Left ventricle myocardium superior (tissue), 1 donor: ENCODE measurements at regions not wholly inside any gene's neighbourhood (a gene's known extent, or its start where the extent isn't known, plus 50 kb on each side); places are given as distances from the start of the nearest gene placed in this dataset.
"Not testable (repeated sequence)": the region's sequence is repeated elsewhere in the genome, so short reads cannot be mapped to it uniquely, and the experiment has no call there.

Experiments used
- ATAC-seq: fragments of 200-7000 bp; cut with Tn5 transposase; one replicate; pipeline ENCODE4 v1.9.1; 2020; ENCODE audit warnings: mild to moderate bottlenecking, moderate library complexity
- DNase-seq: peaks from one replicate; pipeline ENCODE4 v3.0.0-alpha.2; 2020
- intact Hi-C: fragments of 100-400 bp; cut with micrococcal nuclease; formaldehyde crosslinking; loops from one replicate; pipeline ENCODE4 v1.11.0; 2022
- donor health status: DM: no; HTN: yes; CAD: no; lungs with severe emphysema.

DNA sequence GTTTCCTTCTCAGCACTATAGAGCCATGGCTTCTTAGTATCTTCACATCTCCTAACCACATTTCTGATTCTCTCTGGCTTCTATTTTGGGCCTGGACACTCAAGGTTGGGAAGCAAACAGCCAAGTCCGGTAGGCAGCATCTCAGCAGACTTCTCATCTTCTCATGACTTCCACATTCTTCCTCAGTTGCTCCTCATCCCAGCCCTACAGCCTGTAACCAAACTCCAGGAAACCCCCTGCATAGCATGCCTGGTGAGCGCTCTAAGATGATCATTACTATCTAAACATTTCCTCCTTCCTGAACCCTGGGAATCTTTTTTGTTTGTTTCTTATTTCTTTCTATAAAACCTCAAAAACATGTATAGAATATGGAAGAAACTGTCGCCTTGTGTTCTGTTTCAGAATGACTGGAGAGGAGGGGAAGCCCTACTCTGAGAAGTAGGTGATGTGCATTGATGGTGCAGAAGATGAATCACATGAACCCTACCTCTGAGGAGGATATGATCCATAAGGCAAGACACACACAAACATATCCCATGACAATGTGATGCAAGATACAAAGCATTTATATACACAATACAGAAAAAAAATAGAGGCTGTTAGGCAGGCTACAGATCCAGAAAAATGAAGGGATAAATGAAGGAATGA, 219.8 kb upstream of the GYPA start:
- DNase-seq (no peak), ATAC-seq (no peak)
- intact Hi-C loops: no loop called here

DNA sequence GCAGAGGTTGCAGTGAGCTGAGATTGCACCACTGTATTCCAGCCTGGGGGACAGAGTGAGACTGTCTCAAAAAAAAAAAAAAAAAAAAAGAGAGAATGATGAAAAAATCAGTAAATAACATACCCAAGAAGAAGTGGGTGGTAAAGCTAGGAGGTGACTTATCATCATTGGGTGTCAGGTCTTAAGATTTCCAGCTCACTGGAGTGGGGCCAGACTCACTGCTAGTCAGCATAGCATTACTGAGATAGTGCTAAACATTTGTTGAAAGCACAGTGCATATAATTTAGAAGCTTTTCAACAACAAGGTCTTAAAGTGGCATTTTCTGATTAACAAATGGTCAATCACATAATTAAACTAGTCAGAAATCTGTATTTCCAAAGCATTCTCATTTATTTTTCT, 221.8 kb upstream of the GYPA start:
- intact Hi-C loops: no loop called here
- no peak for ATAC-seq
- DNase-seq: no peak

DNA sequence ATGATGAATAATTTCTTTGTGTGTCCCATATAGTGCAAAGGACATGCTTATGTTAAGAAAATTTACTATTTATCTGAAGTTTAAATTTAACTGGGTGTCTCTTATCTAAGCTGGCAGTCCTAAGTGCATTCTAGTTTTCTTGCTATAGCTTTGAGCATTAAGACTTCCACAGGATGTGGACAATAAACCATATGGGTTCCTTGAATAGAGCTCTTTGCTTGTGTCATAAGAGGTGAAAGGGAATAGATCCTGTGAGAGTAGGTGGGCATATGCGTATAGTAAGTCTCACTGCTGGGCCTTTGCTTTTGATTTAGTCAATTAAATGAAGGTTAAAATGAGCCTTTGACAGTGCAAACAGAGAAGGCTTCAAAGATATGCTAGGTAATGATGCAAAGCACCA, 223.4 kb upstream of the GYPA start:
- intact Hi-C loops: no loop called here
- DNase-seq: no peak
- ATAC-seq: no peak

DNA sequence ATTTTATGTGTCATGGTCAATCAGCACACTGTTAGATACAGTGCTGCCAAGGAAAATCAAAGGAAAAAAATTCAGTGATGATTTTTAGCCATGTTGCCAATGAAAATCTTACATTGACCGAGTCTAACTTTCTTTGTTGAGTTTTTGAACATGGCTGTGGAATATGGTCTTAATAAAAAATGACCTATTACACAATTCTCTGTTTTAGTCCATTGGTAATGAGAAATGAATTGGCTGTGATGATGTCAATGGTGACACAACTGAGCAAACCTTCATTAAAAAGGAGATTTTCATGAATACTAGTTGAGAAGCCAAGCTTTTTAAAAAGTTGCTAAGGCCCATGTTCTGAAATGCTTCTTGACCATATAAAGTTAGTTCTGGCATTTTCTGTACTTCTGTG, 225.9 kb upstream of the GYPA start:
- no peak for DNase-seq
- intact Hi-C loops: no loop called here
- ATAC-seq: no peak

DNA sequence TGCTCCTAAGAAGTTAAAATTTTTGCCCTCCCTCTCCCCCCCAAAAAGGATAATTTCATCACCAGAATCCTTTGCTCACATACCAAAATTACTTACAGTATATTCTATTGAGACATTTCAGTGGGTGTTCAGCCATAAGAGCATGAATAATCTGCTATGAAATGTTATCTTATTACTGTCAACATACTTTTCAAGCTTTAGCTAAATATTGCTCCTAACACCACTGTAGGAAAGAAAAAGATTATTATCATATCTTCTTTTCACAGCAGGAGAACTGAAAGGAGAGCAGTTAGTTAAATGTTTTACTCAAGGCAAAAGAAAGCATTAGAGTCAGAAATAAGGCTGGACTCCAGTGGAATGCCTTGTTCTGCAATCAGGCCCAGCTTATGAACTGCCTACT, 231.0 kb upstream of the GYPA start:
- DNase-seq (no peak), ATAC-seq (no peak)
- intact Hi-C loops: no loop called here

DNA sequence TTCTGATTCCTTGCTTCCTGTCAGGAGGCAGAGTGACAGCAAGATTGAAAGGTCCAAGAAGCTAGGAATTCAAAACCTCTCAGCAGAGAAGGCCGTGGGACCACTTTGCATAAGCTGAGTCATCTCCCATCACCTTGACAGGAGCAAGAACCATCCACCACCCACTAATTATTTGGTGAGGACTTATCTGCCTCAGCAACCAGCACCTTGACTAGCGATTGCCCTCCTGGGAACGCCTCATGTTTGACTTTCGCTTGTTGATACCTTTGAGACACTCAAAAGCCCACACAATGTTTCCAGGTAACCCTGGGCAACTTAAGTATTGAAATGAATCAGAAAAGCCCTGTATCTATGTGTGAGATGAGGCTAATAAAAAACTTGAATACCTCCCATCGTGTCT, 233.5 kb upstream of the GYPA start:
- no peak for DNase-seq
- intact Hi-C loops: no loop called here
- no peak for ATAC-seq

DNA sequence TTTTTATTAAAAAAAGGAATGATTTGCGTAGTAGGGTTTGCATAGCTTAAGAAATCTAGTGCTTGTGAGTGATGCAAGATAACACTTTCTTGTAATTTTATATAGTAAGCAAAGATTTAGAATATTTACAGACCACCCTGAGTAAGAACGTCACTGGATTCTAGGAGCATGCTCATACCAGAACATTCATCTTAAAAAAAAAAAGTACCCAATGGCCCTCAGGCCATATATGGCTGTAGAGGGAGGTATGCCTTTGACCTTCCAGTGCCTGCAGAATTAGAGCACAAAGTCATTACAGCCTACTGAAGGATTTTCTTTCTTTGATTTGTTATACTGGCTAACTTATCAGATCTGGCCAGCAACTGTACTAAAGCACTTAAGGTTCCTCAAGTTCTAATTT, 236.3 kb upstream of the GYPA start:
- intact Hi-C loops: no loop called here
- ATAC-seq (no peak), DNase-seq (no peak)

DNA sequence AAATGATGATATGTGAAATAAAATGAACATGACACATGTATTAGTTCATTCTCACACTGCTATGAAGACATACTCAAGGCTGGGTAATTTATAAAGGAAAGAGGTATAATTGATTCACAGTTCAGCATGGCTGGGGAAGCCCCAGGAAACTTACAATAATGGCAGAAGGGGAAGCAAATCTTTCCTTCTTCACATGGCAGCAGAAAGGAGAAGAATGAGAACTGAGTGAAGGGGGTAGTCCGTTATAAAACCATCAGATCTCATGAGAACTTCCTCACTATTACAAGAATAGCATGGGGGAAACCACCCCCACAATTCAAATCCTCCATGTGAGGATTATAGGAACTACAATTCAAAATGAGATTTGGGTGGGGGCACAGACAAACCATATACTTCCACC, 243.9 kb upstream of the GYPA start:
- ATAC-seq (no peak), DNase-seq (no peak)
- intact Hi-C loops: no loop called here

DNA sequence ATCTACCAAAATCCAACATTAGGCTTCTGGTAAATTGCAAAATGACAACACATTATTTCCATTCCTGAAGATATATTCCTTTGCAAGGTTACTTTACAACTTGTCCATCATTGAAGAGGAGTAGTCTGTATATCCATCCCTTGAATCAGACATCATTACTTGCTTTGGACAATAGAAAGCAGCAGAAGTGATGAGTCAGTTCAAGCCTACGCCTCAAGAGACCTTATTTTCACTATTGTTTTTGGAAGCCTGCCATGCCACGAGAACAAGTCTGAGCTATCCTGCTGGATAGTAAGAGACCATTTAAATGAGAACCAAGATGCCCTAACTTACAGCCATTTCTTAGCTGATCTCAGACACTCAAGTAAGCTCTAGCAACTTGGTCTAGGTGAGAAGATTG, 246.0 kb upstream of the HHIP start:
- intact Hi-C loops: no loop called here

DNA sequence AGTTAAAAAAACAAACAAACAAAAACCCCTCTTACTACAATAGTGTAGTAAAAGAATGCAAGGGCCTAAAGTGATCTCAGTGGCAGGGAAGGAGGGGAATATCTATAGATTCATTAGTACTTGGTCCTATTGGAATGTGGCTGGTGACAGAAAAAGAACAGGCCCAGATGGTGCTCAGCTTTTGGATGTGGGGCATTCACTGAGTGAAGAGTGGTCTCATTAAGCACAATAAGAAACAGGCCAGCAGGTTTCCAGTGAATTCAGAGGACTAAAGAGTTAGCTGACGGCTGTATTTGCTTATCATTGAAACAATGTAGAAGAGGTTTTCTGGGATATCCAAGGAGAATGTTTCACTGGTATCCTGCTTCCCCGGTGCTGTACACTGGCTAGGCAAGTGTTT, 243.8 kb upstream of the HHIP start:
- DNase-seq: no peak
- no peak for ATAC-seq
- intact Hi-C loops: no loop called here

More for the DNA sequence above, 246.0 kb upstream of the HHIP start:
- ATAC-seq (no peak), DNase-seq (no peak)

DNA sequence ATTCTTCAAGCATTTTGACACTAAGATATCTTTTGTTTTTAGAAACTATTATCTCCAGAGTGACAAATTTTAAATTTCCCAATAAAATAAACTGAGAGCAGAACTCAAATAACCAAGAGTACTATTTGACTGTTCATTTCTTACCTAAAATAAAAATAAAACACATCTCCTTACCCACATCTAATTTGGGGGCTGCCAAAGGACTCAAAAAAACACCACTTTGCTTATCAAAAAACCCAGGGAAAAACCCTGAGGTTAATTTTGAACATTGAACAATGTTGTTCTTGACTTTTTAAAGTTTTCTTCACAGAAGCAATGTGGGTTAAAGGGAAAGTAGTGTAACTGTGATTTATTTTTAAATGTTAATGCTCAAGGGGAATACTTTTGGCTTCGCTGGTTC, 243.0 kb upstream of the HHIP start:
- no peak for ATAC-seq
- intact Hi-C loops: no loop called here

DNA sequence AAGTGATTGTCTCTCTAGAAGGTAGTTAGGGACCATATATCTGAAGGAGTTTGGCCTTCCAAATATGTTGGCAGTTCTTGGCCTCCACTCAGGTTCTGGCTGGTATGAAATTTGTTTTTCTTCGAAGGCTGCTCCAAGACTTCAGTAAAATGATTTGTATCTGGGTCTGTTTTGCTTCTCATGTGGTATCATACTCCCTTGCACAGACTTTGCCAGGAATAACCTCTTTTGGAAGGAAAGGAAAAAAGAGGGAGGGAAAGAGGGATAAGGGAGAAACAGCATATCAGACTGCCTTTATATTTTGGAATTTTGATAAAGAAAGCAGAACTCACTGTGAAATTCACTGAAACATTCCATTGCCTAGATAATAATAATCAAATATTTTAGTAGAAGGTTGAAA, 242.1 kb upstream of the HHIP start:
- no peak for ATAC-seq
- no peak for DNase-seq
- intact Hi-C loops: no loop called here

More for the DNA sequence above, 243.0 kb upstream of the HHIP start:
- DNase-seq: no peak

DNA sequence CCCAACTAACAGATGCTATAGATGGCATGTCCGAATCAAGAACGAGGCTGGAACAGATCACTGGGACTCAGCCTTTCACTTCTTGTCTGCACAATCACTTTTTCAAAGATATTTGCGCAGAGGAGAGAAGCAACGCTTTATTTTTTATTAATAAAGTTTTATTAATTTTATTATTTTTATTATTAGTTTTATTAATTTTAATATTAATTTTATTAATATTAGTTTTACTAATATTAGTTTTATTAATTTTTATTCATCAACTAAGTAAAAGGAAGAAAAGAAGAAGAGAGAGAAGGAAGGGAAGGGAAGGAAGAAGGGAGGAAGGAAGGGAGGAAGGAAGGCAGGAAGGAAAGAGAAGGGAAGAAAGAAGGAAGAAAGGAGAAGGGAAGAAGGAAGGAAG, 236.4 kb upstream of the HHIP start:
- ATAC-seq: no peak
- intact Hi-C loops: no loop called here
- no peak for DNase-seq

DNA sequence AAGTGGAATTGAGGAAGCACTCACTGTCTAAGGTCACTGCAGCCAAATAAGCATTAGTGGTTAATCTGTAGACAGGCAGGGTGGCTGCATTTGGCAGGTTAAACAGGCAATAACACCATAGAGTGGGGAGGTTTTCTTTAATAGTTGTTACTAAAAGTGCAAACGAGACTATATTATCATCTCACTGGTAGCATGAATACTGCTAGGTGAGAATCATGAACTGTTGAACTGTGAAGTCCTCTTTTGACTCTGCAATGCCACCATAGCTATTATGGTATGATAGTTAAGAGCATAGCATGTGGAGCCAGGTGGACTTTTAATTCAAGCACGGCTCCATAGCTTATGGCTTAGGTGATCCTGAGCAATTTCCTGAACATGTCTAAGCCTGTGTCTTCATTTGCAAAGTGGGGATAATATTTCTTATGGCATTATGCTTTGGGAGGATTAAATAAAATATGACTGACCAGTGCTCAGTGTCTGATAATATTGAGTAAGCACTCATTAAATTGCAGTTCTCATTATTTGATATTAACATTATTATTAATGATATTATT, 235.6 kb upstream of the HHIP start:
- intact Hi-C loops: no loop called here
- DNase-seq (no peak), ATAC-seq (no peak)

DNA sequence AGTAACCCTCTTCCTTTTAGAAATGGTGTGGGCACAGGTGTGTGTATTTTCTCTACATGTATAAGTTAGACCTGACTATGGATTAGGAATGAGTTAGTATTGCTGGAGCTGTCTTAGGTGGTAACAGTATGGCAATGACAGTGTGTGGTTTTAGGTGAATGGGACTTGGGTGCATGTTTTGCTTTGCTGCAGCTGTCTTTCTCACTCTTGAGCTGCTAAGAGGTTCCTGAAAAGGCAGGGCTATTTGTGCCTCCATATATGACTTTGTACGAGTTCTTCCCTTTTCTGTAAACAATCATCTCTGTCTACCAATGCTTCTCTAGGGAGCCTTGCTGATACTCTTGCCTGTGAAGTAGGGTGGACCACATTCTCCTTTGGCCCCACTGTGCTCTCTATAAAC, 234.8 kb upstream of the HHIP start:
- DNase-seq (no peak), ATAC-seq (no peak)
- intact Hi-C loops: no loop called here

DNA sequence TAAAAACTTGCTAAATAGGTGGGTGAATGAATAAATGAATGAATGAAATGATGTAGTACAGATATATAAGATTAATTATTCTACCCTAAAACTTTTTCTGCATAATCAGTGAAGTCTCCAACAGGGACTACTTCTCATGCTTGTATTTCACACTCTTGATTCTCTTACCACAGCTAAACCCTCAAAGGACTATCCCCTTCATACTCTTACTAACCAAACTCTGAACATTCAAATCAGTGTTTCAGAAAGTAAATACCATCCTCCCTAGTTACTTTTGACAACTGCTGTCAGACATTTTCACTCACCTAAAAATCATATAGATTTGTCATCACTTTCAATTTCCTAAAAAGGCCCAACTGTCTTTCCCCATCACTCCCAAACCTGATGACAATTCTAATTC, 234.3 kb upstream of the HHIP start:
- intact Hi-C loops: no loop called here
- DNase-seq (no peak), ATAC-seq (no peak)

DNA sequence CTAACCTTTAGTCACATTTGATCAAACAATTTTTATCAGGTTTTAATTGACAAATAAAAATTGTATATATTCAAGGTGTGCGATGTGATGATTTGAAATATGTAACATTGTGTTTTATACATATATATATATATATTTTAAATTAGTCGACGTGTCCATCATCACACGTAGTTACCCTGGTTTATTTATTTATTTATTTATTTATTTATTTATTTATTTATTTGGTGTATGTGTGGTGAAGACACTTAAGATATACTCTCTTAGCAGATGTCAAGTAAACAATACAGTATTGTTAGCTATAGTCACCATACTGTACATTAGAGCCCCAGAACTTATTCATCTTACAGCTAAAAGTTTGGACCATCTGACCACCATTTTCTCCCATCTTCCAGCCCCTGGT, 224.9 kb upstream of the HHIP start:
- intact Hi-C loops: no loop called here
- ATAC-seq (no peak), DNase-seq (no peak)

DNA sequence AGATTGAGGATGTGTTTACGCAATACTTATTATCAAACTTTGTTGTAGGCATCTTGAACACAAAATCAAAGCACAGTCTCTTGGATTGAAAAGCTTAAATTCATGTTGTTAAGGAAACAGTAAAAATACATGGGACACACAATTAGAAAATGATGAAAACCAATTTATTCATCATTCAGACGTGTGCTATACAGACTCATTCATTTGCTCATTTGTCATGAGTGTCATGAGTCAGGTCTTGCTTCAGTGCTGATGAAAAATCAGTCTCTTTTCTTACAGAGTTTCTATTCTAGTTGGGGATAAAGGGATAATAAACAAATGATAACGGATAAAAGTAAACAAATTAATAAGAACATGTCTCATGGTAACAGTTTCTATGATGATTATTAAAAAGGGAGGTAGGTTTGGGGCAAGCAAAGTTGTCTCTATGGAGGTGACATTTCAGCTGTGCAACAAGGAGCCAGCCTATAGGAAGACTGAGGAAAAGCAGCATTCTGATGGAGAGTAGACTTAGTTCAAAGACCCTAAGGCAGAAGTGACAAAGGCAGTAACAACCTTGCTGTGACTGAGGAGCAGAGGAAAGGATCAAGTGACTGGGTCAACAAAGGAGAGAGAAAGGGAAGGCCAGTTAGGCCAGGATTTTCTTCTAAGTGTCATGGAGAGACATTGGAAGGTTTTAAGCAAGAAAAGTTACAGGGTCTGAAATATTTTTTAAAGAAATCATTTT, 224.0 kb upstream of the HHIP start:
- DNase-seq: no peak
- ATAC-seq: no peak
- intact Hi-C loops: no loop called here

DNA sequence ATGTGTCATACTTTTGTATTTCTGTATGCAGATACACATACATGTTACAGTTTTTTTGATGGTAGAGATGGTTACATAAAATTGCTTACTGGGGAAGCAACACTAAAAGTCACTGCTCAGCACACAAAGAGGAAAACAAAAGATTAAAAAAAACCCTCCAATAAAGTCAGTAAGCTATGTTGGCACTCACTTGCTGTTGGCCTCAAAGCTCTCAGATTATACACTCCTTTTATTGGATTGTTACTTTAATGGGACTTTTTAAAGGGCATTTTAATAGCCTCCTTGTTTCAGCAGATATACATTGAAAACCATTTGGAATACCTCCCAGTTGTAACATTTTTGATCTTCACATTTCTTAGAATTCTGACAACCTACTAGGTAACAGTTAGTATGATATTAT, 222.0 kb upstream of the HHIP start:
- DNase-seq: no peak
- intact Hi-C loops: no loop called here
- no peak for ATAC-seq

DNA sequence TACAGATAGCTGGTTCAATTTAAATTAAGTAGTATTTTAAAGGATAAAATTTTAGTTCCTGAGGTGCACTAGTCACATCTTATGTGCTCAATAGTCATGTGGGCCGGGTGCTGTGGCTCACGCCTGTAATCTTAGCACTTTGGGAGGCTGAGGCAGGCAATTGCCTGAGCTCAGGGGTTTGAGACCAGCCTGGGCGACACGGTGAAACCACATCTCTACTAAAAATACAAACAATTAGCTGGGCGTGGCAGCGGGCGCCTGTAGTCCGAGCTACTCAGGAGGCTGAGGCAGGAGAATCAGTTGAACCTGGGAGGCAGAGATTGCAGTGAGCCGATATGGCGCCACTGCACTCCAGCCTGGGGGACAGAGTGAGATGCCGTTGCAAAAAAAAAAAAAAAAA, 219.9 kb upstream of the HHIP start:
- ATAC-seq, intact Hi-C loops, DNase-seq: not testable (repeated sequence)

DNA sequence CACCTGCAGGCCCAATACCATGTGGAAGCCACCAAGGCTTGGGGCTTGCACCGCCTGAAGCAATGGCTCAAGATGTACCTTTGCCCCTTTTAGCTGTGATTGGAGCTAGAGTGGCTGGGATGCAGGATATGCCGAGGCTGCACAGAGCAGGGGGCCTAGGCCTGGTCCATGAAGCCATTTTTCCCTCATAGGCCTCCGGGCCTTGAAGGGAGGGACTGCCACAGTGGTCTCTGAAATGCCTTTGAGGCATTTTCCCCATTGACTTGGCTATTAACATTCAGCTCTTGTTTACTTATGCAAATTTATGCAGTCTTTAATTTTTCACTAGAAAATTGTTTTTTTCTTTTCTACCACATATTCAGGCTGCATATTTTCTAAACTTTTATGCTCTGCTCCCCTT, 203.2 kb upstream of the HHIP start:
- intact Hi-C loops: no loop called here
- ATAC-seq: no peak
- no peak for DNase-seq
